Body of pancreas (tissue), 4 donors: ENCODE measurements at regions not wholly inside any gene's neighbourhood (a gene's known extent, or its start where the extent isn't known, plus 50 kb on each side); places are given as distances from the start of the nearest gene placed in this dataset.

Experiments used
- CTCF ChIP-seq, 7 experiments: fragments of 450-650 bp in 4 of 7; fragments of 200-600 bp in 3 of 7; sonication (generic) in 3 of 7; IDR thresholded peaks; one replicate each; pipeline ENCODE4 v1.5.1; 2016 to 2019; ENCODE audit warnings: antibody characterized with exemption in 7 of 7
- POLR2A ChIP-seq, 3 donors: fragments of 450-650 bp; IDR thresholded peaks; one replicate each; pipeline ENCODE4 v1.6.1; 2016; ENCODE audit warnings: antibody characterized with exemption in 3 of 3, mild to moderate bottlenecking in 2 of 3

- TF ChIP-seq CTCF (IDR thresholded peaks at IDR 0.05): no peak
- no peak for TF ChIP-seq POLR2A (IDR thresholded peaks at IDR 0.05)
Observed at GRCh38 chr1:193463326-193463932, 277.0 kb upstream of the B3GALT2 start.
